CMK (cell line): ENCODE measurements at regions not wholly inside any gene's neighbourhood (a gene's known extent, or its start where the extent isn't known, plus 50 kb on each side); places are given as distances from the start of the nearest gene placed in this dataset.
"Not testable (repeated sequence)": the region's sequence is repeated elsewhere in the genome, so short reads cannot be mapped to it uniquely, and the experiment has no call there.

Source experiments
- DNase-seq: peaks from one replicate; pipeline ENCODE4 v3.0.0-alpha.2; 2010; ENCODE audit warnings: low read depth

DNA sequence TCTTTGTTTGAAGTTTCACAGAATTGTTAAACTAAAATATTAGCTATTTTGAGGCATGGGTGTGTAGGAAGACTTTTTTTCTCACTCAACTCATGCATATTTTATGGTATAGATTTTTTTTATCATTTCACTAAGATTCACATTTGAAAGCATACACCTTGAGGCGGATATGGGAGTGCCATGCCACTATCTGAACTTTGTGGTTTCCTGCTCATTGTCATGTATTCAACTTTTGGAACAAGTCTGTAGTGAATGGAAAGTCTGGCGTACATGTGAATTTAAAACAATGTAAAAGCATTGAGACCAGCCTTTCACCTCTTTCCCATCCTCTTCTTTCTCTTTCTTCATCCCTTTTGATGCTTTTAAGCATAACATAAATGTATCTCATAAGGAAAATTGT is 147.9 kb downstream of the TPBG start:
- no peak for DNase-seq

DNA sequence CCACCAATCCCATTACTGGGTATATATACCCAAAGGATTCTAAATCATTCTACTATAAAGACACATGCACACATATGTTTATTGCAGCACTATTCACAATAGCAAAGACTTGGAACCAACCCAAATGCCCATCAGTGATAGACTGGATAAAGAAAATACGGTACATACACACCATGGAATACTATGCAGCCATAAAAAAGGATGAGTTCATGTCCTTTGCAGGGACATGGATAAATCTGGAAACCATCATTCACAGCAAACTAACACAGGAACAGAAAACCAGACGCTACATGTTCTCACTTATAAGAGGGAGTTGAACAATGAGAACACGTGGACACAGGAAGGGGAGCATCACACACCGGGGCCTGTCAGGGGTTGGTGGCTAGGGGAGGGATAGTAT is 154.3 kb downstream of the TPBG start:
- DNase-seq, result not testable (repeated sequence)

DNA sequence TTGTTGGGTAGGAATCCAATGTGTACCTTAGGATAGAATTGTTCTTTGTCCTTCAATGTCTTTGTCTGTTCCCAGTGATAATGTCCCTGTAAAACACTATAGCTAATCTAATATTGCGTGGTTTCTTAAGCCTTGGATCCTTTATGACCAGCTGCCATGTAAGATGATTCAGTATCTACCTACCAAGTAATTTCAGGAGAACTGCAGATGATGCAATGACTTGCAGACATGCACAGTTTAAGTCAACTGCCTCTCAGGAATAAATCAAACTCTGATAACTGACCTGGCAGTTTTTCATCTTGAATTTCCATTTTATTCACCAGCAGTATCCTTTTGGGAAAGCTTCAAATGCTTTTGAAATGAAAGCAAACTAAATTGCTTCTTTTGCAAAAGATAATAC is 157.8 kb downstream of the TPBG start:
- no peak for DNase-seq

DNA sequence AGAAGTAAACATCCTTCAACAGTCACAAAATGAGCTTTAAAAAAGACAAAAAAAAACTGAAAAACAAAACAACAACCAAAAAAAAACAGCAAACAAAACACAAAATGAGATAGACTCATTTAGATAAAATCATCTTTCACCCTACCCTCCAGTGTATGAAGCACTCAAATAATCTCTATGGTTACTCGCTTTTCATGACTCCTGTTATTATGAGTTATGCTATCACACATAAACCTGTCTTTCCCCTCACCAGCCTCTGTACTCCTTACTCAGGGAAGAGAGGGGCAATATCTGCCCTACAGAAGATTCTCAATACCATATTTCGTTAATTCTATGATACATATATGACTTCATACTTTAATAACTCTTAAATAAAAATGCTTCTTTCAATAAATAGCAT is 158.2 kb downstream of the TPBG start:
- no peak for DNase-seq

DNA sequence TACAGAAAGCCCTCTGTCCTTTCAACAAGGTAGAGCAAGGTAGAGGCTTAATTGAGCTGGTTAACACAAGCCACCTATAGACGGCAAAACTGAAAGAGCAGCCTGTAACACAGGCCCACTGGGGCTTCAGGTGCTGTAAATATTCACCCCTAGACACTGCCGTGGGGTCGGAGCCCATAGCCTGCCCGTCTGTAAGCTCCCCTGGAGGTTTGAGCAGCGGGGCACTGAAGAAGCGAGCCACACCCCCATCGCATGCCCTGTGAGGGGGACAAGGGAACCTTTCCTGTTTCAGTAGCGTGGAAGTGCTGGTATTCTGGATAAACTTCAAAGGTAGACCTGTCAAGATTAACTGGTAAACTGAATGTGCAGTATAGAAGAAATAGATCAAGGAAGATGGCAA is 160.4 kb downstream of the TPBG start:
- DNase-seq, result no peak

DNA sequence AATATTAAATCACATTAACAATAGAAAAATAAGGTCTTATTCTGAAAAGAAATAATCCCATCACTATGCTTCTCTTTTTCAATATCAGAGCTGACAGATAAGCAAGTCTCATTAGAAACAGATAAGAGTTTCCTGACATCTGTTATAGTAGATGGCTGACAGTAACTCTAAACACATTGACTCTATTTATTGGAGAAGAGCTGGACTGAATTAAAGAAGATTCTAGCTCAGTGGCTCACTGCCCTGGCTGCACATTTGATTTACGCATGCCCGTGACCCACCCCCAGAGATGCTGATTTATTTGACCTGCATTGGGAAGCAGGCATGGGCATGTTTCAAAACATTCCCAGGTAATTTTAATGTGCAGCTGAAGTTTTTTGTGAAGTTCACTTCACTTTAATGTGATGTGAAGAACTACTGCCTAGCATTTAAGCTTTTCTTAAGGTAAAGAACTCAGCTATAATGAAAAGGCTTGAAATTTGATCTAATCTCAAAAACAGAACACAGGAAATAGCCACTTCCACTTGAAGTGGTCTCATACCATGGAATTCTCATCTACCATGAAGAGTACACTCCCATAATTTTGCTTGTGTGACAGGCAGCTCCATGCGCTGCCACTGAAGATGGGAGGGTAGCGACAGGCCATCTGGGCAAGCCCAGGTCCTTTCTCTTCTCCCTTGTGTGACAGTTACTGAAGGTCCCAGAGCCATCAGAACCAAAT is 162.3 kb downstream of the TPBG start:
- DNase-seq, result no peak

DNA sequence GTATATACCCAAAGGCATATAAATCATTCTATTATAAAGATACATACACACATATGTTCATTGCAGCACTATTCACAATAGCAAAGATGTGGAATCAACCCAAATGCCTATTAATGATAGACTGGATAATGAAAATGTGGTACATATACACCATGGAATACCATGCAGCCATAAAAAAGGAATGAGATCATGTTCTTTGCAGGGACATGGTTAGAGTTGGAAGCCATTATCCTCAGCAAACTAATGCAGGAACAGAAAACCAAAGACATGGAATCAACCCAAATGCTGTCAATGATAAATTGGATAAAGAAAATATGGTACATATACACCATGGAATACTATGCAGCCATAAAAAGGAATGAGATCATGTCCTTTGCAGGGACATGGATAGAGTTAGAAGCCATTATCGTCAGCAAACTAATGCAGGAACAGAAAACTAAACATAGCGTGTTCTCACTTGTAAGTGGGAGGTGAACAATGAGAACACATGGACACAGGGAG is 166.4 kb downstream of the TPBG start:
- not testable (repeated sequence) for DNase-seq

DNA sequence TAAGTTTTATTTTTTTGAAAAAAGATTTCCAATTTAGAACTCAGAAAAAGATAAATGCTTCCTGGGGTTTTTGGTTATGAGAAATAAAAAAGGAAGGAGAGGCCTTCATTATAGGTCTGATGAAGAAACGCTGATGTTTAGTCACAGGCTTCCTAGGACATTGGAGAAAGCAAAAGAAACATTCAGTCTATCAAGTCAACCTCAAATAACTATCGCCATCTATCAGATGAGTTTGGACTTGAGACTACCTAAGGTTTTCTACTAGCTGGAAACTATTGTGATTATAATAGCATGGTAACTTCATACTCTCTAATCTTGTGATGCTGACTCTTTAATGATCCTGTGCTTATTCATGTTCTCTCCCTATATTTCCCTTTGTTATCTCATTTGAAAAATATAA is 171.3 kb downstream of the TPBG start:
- no peak for DNase-seq

DNA sequence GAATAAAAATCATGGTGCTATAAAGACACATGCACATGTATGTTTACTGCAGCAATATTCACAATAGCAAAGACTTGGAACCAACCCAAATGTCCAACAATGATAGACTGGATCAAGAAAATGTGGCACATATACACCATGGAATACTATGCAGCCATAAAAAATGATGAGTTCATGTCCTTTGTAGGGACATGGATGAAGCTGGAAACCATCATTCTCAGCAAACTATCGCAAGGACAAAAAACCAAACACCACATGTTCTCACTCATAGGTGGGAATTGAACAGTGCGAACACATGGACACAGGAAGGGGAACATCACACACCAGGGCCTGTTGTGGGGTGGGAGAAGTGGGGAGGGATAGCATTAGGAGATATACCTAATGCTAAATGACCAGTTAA is 185.9 kb downstream of the TPBG start:
- not testable (repeated sequence) for DNase-seq

DNA sequence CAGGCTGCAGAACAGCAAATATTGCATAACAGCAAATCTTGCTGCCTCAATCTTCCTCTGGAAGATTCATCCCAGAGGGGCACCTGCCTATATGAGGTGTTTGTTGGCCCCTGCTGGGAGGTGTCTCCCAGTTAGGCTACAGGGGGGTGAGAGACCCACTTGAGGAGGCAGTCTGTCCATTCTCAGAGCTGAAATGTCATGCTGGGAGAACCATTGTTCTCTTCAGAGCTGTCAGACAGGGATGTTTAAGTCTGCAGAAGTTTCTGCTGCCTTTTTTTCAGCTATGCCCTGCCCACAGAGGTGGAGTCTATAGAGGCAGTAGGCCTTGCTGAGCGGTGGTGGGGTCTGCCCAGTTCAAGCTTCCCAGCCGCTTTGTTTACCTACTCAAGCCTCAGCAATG is 187.7 kb downstream of the TPBG start:
- not testable (repeated sequence) for DNase-seq

DNA sequence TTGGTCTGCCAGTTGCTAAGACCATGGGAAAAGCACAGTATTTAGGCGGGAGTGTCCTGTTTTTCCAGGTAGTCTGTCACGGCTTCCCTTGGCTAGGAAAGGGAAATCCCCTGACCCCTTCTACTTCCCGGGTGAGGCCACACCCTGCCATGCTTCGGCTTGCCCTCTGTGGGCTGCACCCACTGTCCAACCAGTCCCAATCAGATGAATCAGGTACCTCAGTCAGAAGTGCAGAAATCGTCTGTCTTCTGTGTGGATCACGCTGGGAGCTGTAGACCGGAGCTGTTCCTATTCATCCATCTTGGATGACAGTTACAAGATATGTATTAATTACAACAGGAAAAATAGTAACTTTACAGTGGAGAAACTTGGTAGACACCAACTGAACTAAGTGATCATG is 188.2 kb downstream of the TPBG start:
- DNase-seq, result no peak

DNA sequence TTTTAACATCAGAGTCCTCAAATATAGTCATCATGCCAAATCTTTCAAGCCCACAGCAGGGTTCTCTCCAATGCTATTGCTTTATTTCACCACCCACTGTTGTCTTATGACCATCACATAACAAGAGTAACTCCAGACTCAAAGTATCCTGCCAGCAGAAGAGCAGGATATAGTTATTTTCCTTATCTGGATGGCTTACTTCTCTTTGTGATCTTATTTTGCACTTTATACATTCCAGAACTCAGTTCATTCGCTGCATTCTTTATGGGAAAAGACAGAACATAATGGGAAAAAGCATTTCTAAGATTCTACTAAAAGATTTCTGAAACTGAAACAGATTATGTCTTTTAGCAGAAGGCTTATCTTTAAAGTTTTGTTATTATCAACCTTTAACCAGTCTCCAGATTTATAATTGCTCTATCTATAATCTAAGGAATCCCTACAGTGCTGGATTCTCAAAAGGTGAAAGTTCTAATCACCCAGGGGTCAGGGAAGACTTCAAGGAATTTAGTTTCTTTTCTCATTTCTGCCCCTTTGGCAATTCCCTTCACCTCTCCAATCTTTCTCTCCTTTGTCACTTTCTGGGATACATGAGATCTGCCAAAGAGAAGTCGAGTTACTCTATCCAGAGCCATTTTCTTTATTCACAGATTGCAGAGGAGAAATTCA is 190.4 kb downstream of the TPBG start:
- DNase-seq, result no peak

DNA sequence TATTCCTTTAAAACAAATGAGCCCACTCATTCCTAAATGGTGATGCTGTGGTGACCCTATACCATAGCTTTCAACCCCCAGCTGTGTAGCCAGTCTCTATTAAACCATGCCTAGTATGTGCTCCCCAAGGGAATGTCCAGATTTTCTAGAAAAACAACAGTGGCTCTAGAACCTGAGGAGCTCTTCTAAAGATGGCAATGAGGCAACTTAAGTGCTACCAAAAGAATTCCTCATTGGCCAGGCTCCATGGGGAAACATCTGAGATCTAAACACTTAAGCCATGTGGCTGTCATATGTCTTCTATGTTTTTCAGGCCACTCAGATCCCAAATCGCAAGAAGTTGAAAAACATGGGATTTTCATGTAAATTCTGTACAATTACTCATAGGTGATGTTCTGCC is 191.0 kb downstream of the TPBG start:
- DNase-seq, result no peak

DNA sequence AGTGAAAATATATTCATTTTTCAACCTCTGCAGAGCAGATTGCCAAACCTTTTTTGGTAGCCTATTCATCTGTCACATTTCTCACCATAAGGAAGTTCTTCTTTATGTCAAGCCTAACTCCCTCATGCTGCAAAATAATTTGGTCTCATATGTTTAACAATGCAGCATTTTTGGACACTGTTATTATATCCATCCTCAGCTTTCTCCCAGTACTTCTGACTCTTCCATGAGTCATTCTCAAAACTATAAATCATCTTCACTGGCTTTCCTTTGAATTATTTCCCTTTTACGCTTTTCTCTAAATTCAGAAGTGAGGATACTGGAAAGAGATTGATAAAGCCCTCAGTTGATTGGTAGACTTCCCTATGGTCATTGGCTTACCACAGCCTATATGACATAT is 192.2 kb downstream of the TPBG start:
- no peak for DNase-seq

DNA sequence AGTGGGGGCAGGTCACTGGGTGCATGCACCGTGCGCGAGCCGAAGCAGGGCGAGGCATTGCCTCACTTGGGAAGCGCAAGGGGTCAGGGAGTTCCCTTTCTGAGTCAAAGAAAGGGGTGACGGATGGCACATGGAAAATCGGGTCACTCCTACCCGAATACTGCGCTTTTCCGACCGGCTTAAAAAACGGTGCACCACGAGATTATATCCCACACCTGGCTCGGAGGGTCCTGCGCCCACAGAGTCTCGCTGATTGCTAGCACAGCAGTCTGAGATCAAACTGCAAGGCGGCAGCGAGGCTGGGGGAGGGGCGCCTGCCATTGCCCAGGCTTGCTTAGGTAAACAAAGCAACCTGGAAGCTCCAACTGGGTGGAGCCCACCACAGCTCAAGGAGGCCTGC is 194.9 kb downstream of the TPBG start:
- not testable (repeated sequence) for DNase-seq

DNA sequence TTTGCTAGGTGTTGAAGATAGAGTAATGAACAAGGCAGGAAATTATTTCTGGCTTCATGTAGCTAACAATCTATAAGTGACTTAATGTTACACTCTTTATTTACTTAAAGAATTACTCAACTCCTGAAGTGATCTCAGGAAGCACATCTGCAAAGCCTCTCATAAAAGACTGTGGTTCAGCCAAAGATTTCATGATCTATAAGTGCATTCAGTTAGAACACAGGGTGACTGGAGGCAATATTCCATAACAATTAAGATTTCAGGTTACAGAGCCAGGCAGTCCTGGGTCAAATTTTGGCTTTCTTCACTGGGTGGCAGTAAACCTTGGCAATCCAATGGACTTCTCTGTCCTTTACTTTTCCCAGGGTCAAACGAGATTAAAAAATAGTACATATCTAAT is 204.0 kb downstream of the TPBG start:
- DNase-seq, result no peak

DNA sequence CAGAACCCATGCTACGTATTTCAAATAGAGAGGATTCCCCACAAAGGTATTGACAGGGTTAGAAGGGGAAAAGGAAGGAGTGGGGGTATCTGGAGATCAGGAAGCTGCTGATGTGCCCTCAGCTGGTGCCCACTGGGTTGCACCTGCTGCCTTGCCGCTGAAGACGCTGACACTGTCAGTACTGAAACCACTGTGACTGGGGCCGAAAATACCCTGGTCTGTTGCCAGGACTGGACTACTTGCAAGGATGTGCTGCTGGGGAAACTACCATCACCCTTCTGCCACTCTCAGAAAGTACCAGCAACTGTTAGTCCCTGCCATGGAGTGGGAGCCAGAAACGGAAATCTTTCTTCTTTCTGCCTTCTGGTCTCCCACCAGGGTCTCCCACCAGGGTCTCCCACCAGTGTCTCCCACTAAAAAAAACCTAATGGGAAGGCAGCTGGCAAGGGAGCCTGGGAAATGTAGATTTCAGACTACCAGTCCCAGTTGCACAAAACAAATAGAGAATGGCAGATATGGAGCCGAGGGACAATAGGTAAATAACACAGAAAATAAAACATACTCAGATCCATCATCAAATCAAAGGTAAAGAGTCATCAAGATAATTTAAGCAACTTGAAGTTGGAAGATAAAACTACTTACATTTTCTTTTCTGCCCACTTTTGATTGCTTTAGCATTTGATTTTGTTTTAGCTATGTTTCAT is 204.8 kb downstream of the TPBG start:
- DNase-seq, result no peak

DNA sequence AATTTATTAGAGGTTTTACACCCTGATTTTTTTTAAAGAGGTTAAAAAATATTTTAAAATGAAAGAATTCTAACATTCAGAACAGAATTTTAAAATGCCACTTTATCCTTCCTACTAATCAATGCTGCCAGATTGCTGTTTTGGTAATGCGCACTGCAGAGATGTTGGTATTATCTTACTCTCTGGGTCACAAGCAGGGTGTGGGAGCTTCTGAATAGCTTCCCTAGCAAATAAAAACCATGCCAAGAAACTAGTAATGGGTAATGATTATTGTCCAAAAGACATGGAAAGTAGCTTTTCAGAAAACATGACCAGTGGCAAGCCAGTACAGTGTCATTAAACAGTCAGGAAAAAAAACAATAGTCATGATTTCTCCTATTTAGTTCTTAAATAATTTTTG is 205.4 kb downstream of the TPBG start:
- DNase-seq, result no peak

DNA sequence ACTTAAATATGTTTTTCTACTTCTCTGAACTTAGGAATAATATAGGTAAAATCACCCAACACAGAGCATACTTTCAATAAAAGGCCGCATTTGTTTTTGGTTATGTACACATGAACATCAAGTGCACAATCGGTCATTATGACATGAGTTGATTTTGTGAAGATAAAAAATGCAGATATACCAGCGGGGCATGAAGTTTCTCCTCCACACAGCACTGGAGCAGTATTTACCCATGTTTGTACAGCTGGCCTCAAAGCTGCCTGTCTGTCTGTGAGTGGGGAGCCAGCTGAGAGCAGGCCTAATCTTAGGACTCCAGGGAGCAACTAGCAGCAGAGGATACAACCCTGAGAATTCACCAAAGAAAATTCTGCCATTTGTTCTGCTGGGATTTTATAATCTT is 206.5 kb downstream of the TPBG start:
- no peak for DNase-seq

DNA sequence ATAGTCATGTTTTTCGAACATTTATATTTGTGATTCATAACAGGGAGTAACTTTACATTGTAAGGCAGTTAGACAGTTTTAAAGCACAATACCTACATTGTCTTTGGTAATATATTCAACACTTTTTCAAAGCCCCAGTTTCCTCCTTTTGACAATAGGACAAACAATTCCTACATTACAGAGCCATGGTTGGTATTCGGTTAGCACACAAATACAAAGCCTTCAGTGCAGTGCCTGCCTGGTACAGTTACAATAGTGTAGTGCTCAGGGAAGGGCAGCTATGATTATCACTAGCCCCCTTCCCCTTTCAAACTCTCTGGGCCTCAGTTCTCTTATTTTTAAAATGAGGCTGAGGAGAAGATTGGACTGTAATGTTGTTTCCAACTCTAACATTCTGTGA is 207.8 kb downstream of the TPBG start:
- DNase-seq, result no peak

DNA sequence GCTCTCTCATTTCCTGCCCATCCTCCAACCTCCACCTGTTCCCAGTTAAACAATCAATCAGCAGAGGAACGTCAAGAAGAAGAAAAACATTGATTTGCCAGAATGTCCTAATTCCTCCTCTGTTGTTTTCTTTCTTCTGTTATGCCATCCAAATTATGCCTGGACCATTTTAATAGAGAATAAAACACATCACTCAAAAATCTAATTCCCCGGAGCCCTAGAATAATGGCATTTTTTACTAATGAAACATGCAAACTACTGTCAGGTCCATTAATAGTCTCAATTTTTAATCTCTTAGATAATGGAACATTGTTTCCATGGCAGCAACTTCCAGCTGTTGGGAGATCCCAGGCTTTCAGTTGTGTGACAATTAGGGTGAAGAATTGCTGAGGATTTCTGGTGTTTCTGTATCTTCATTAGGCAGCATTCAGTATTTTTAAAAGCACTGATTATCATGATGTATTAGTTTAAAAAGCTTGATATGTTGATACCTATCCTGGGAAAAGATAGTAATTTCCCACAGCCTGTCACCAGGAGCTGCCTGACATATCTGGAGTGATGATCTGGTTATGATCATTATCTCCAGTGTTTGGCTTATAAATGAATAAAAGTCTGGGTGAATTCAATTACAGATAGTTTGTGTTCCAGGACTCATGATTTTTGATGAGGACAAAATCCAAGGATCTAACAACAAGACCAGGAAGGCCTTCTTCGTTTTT is 209.8 kb downstream of the TPBG start:
- DNase-seq, result no peak

DNA sequence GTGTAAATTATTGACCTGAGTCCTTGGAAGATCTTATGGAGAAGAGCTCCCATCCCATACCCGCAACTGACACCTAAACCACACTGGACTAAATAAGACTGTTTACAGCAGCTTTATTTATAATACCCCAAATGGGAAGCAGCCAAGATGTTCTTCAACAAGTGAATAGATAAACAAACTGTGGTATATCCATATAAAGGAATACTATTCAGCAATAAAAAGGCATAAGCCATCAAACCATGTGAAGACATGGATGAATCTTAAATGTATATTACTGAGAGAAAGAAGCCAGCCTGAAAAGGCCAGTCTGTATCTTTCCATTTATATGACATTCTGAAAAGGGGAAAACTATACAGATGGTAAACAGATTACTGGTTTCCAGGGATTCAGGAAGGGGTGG is 212.7 kb downstream of the TPBG start:
- no peak for DNase-seq
